H1 (cell line): ENCODE measurements at regions not wholly inside any gene's neighbourhood (a gene's known extent, or its start where the extent isn't known, plus 50 kb on each side); places are given as distances from the start of the nearest gene placed in this dataset.

Source experiments
- CTCF ChIA-PET: fragments of 300-600 bp; sonication (Branson Sonifier 250); formaldehyde crosslinking; loops from one replicate; lab custom pipeline; 2021; ENCODE audit not compliant: partially characterized antibody; lab: Charles Lee
- POLR2A ChIA-PET: fragments of 300-600 bp; sonication (Branson Sonifier 250); formaldehyde crosslinking; loops from one replicate; lab custom pipeline; 2021; ENCODE audit warnings: inconsistent platforms; ENCODE audit not compliant: partially characterized antibody; lab: Charles Lee
- DNase-seq, 2 experiments: peaks; one replicate each; pipeline versions ENCODE4 v3.0.0 to v3.0.0-alpha.2; 2010 to 2022; ENCODE audit warnings: low spot score in 2 of 2, low read depth in 1 of 2, mixed read lengths in 1 of 2
- FAIRE-seq: peaks from 2 replicates; lab custom pipeline; 2011; peaks lifted over from hg19 to GRCh38; lab: Jason Lieb, UNC
- H2AFZ ChIP-seq: 2 replicates; pipeline ENCODE4 v1.8.1; 2012; ENCODE audit warnings: low read length, inconsistent platforms
- H2AK5ac ChIP-seq: 2 replicates; pipeline ENCODE4 v1.6.1; 2013; ENCODE audit warnings: low read depth, low read length
- H2BK120ac ChIP-seq: replicated peaks from 2 replicates; pipeline ENCODE3; 2013; ENCODE audit warnings: low read depth, low read length, inconsistent platforms
- H2BK12ac ChIP-seq: 2 replicates; pipeline ENCODE4 v1.6.1; 2013; ENCODE audit warnings: low read depth, low read length
- H2BK15ac ChIP-seq: 2 replicates; pipeline ENCODE4 v1.6.1; 2013; ENCODE audit warnings: low read length
- H2BK20ac ChIP-seq: 2 replicates; pipeline ENCODE4 v1.6.1; 2013; ENCODE audit warnings: low read length
- H2BK5ac ChIP-seq: 2 replicates; pipeline ENCODE4 v1.6.1; 2013; ENCODE audit warnings: low read depth, low read length
- H3K14ac ChIP-seq: 2 replicates; pipeline ENCODE4 v1.6.1; 2013; ENCODE audit warnings: inconsistent platforms; ENCODE audit not compliant: insufficient read length
- H3K18ac ChIP-seq: 2 replicates; pipeline ENCODE4 v1.6.1; 2013; ENCODE audit warnings: low read length; ENCODE audit errors: extremely low read depth
- H3K23ac ChIP-seq: 2 replicates; pipeline ENCODE4 v1.6.1; 2013; ENCODE audit warnings: inconsistent platforms; ENCODE audit not compliant: insufficient read length
- H3K23me2 ChIP-seq: 2 replicates; pipeline ENCODE4 v1.6.1; 2013; ENCODE audit warnings: low read depth, low read length
- H3K27ac ChIP-seq: 2 replicates; pipeline ENCODE4 v1.6.1; 2011; ENCODE audit warnings: low read depth, low read length, inconsistent platforms
- H3K27me3 ChIP-seq, 4 experiments: replicated peaks in 1 of 4; 1 replicate in 1 of 4; 2 replicates in 3 of 4; pipeline versions ENCODE4 v1.6.1 to v1.8.1; 2011 to 2013; ENCODE audit warnings: low read length in 3 of 4, mild to moderate bottlenecking in 3 of 4, inconsistent platforms in 2 of 4, mixed read lengths in 2 of 4, moderate library complexity in 1 of 4; ENCODE audit not compliant: control insufficient read depth in 3 of 4, insufficient read depth in 3 of 4; ENCODE audit errors: extremely low read depth in 1 of 4
- H3K36me3 ChIP-seq, 4 experiments: 2 replicates each; pipeline versions ENCODE4 v1.6.1 to v1.8.1; 2011 to 2013; ENCODE audit warnings: mild to moderate bottlenecking in 4 of 4, low read length in 3 of 4, moderate library complexity in 2 of 4, control low read depth in 1 of 4, inconsistent platforms in 1 of 4; ENCODE audit not compliant: insufficient read depth in 4 of 4, control insufficient read depth in 2 of 4
- H3K4ac ChIP-seq: replicated peaks from 2 replicates; pipeline ENCODE3; 2013; ENCODE audit warnings: low read length, low read depth, mixed read lengths, inconsistent platforms; ENCODE audit not compliant: insufficient read length
- H3K4me1 ChIP-seq, 4 experiments: replicated peaks in 1 of 4; 1 replicate in 1 of 4; 2 replicates in 3 of 4; pipeline versions ENCODE4 v1.6.1 to v1.8.1; 2011 to 2013; ENCODE audit warnings: low read length in 3 of 4, inconsistent platforms in 2 of 4, mixed read lengths in 1 of 4; ENCODE audit not compliant: insufficient read depth in 4 of 4, control insufficient read depth in 3 of 4
- H3K4me2 ChIP-seq, 2 experiments: 2 replicates each; pipeline versions ENCODE4 v1.6.1 to v1.8.1; 2011 to 2013; ENCODE audit warnings: low read depth in 2 of 2, low read length in 2 of 2, control low read depth in 1 of 2, inconsistent platforms in 1 of 2, mild to moderate bottlenecking in 1 of 2; ENCODE audit not compliant: insufficient read depth in 1 of 2
- H3K4me3 ChIP-seq, 4 experiments: fragments of 200-600, 300-600 bp in 1 of 4; sonication (generic), shearing (Covaris generic), sonication (Bioruptor Twin) in 1 of 4; 2 replicates each; pipeline versions ENCODE4 v1.5.1 to v1.8.1; 2011 to 2016; ENCODE audit warnings: low read length in 4 of 4, low read depth in 3 of 4, control low read depth in 2 of 4, inconsistent platforms in 2 of 4, mild to moderate bottlenecking in 2 of 4, mixed read lengths in 1 of 4, moderate library complexity in 1 of 4; ENCODE audit not compliant: insufficient read depth in 2 of 4; ENCODE audit errors: extremely low read depth in 1 of 4
- H3K56ac ChIP-seq: replicated peaks from 2 replicates; pipeline ENCODE3; 2013; ENCODE audit warnings: low read depth, mild to moderate bottlenecking, mixed read lengths, low read length, inconsistent platforms; ENCODE audit not compliant: insufficient read length
- H3K79me1 ChIP-seq: 2 replicates; pipeline ENCODE4 v1.6.1; 2013; ENCODE audit warnings: low read depth, low read length, control low read depth
- H3K79me2 ChIP-seq, 2 experiments: 2 replicates each; pipeline versions ENCODE4 v1.6.1 to v1.8.1; 2012 to 2013; ENCODE audit warnings: low read length in 2 of 2, mild to moderate bottlenecking in 2 of 2, inconsistent platforms in 1 of 2; ENCODE audit not compliant: insufficient read depth in 2 of 2, control insufficient read depth in 1 of 2
- H3K9ac ChIP-seq, 4 experiments: replicated peaks in 1 of 4; 1 replicate in 1 of 4; 2 replicates in 3 of 4; pipeline versions ENCODE4 v1.6.1 to v1.8.1; 2011 to 2013; ENCODE audit warnings: low read depth in 3 of 4, low read length in 3 of 4, control low read depth in 2 of 4, mild to moderate bottlenecking in 2 of 4, moderate library complexity in 2 of 4, inconsistent platforms in 1 of 4; ENCODE audit errors: extremely low read depth in 1 of 4
- H3K9me3 ChIP-seq, 2 experiments: 2 replicates each; pipeline versions ENCODE4 v1.6.1 to v1.8.1; 2012 to 2013; ENCODE audit warnings: mild to moderate bottlenecking in 2 of 2, moderate library complexity in 2 of 2, control low read depth in 1 of 2, inconsistent platforms in 1 of 2, low read depth in 1 of 2, low read length in 1 of 2, mixed read lengths in 1 of 2; ENCODE audit not compliant: insufficient read depth in 2 of 2
- H4K20me1 ChIP-seq, 2 experiments: replicated peaks in 1 of 2; 2 replicates each; pipeline versions ENCODE3 to v1.8.1; 2011 to 2013; ENCODE audit warnings: inconsistent platforms in 2 of 2, low read length in 2 of 2, mild to moderate bottlenecking in 1 of 2; ENCODE audit not compliant: insufficient read depth in 2 of 2, control insufficient read depth in 1 of 2
- H4K5ac ChIP-seq: 2 replicates; pipeline ENCODE4 v1.6.1; 2013; ENCODE audit warnings: low read length, low read depth, mixed read lengths, inconsistent platforms; ENCODE audit not compliant: insufficient read length
- H4K8ac ChIP-seq: 2 replicates; pipeline ENCODE4 v1.8.0; 2013; ENCODE audit warnings: mild to moderate bottlenecking, moderate library complexity, low read length, inconsistent platforms; ENCODE audit not compliant: insufficient read depth; ENCODE audit errors: extremely low read depth
- H4K91ac ChIP-seq: replicated peaks from 2 replicates; pipeline ENCODE3; 2013; ENCODE audit warnings: low read length, mixed read lengths, inconsistent platforms; ENCODE audit not compliant: insufficient read length
- ASH2L ChIP-seq: fragments of 200-600, 300-600 bp; sonication (generic); IDR thresholded peaks from one replicate; pipeline ENCODE4 v1.7.1; 2017; ENCODE audit warnings: low read length
- CTBP2 ChIP-seq: IDR thresholded peaks from 2 replicates; pipeline ENCODE4 v1.7.0; 2011; ENCODE audit warnings: borderline replicate concordance, mild to moderate bottlenecking, moderate library complexity, mixed read lengths, low read length; ENCODE audit not compliant: insufficient read depth, insufficient read length
- KDM1A ChIP-seq: fragments of 200-600, 300-600 bp; sonication (generic); IDR thresholded peaks from 2 replicates; pipeline ENCODE4 v1.7.1; 2016; ENCODE audit warnings: mild to moderate bottlenecking, low read length, borderline replicate concordance
- KDM4A ChIP-seq: IDR thresholded peaks from one replicate; pipeline ENCODE4 v1.7.1; 2012; ENCODE audit warnings: low read depth, mild to moderate bottlenecking, moderate library complexity, low read length, inconsistent platforms; ENCODE audit not compliant: severe bottlenecking
- POU5F1 ChIP-seq: IDR thresholded peaks from 2 replicates; pipeline ENCODE4 v1.6.1; 2011; ENCODE audit warnings: low read depth, mild to moderate bottlenecking, low read length, moderate library complexity
- RFX5 ChIP-seq: IDR thresholded peaks from 2 replicates; pipeline ENCODE4 v1.6.1; 2011; ENCODE audit warnings: low read depth, low read length, improper control_type of control experiment, borderline replicate concordance
- RNF2 ChIP-seq: fragments of 200-900, 300-1000 bp; sonication (generic); IDR thresholded peaks from 2 replicates; pipeline ENCODE4 v1.7.1; 2016; ENCODE audit warnings: borderline replicate concordance, low read depth, mild to moderate bottlenecking, antibody characterized with exemption, low read length; ENCODE audit not compliant: poor library complexity, severe bottlenecking; ENCODE audit errors: missing control alignments
- SP1 ChIP-seq: IDR thresholded peaks from 2 replicates; pipeline ENCODE4 v1.6.1; 2011; ENCODE audit warnings: low read depth, low read length
- TAF1 ChIP-seq: IDR thresholded peaks from 2 replicates; pipeline ENCODE4 v1.6.1; 2011; ENCODE audit warnings: mild to moderate bottlenecking, low read depth, low read length
- TBP ChIP-seq: IDR thresholded peaks from 2 replicates; pipeline ENCODE4 v1.6.1; 2011; ENCODE audit warnings: low read depth, low read length, improper control_type of control experiment
- TEAD4 ChIP-seq: IDR thresholded peaks from 2 replicates; pipeline ENCODE4 v1.6.1; 2012; ENCODE audit warnings: low read depth, low read length, inconsistent platforms, mixed read lengths
- YY1 ChIP-seq: IDR thresholded peaks from 2 replicates; pipeline ENCODE4 v1.6.1; 2011; ENCODE audit warnings: low read depth, mild to moderate bottlenecking, low read length
- WGBS, 2 experiments: shearing (Covaris generic) in 1 of 2; methylation state at CpG; one replicate each; pipeline versions ENCODE4 v1.1.6 to v1.1.7; 2013 to 2015; ENCODE audit warnings: low lambda C conversion rate in 2 of 2, mixed read lengths in 2 of 2, inconsistent platforms in 1 of 2, low coverage in 1 of 2, missing lambda C conversion rate in 1 of 2; ENCODE audit not compliant: insufficient replicate concordance in 2 of 2, insufficient coverage in 1 of 2, insufficient read length in 1 of 2; ENCODE audit errors: extremely low coverage in 1 of 2, missing lambda C conversion rate in 1 of 2; 5-methylcytosine and 5-hydroxymethylcytosine counted together
- TF ChIP-seq, protein P1 (sequence below): IDR thresholded peaks from 2 replicates; pipeline ENCODE4 v1.6.1; 2012; ENCODE audit warnings: inconsistent platforms

DNA sequence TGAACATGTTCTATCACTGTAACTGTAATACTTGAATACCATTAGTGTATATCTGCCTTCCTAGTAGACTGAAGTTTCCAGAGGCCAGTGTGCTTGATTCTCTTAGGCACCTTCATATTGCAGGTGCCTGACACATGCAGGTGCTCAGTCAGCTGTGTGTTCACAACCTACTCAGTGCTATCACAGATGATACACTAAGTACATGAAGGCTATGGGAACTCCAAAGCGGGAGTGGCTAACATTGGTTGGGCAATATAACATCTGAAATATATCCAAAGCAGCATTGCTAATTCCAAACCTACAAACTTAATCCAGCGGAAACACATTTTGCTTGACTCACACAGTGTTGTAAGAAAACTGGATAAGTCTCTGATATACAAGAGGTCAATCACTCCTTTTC, 539.3 kb upstream of the ISX start:
- Histone ChIP-seq H2BK5ac (no peak overlapping the region), H3K4ac (no peak overlapping the region), H3K23ac (no peak overlapping the region), H2BK20ac (no peak overlapping the region), H3K56ac (no peak overlapping the region), H4K8ac (no peak overlapping the region), H3K4me1 (no peaks in the 10 kb centered on the region), H3K27ac (no peak overlapping the region), H2AFZ (no peak overlapping the region), H4K91ac (no peak overlapping the region), H4K5ac (no peak overlapping the region), H3K79me1 (no peaks in the 10 kb centered on the region), H4K20me1 (no peaks in the 10 kb centered on the region), H2BK120ac (no peak overlapping the region), H2AK5ac (no peak overlapping the region), H2BK12ac (no peak overlapping the region), H3K14ac (no peak overlapping the region), H3K36me3 (no peaks in the 10 kb centered on the region), H3K9ac (no peak overlapping the region), H3K27me3 (no peaks in the 10 kb centered on the region), H3K4me2 (no peak overlapping the region), H3K23me2 (no peaks in the 10 kb centered on the region), H3K18ac (no peak overlapping the region), H2BK15ac (no peak overlapping the region), H3K9me3 (no peaks in the 10 kb centered on the region), H3K79me2 (no peaks in the 10 kb centered on the region), H3K4me3 (no peak overlapping the region)
- POLR2A ChIA-PET, result no interaction called here
- CTCF ChIA-PET, result no interaction called here
- no peak for FAIRE-seq
- DNase-seq, result no peak
- WGBS, 2 experiments, result 78% methylated on average over 2 of the region's 2 CpGs; no CpG with 5 or more reads in 1 of the 2 experiments
- TF ChIP-seq TEAD4 (no peak), SP1 (no peak), ASH2L (no peak), TAF1 (no peak), YY1 (no peak), TBP (no peak), RNF2 (no peak), POU5F1 (no peak), KDM1A (no peak), CTBP2 (no peak), KDM4A (no peak), RFX5 (no peak)
- TF ChIP-seq, protein P1, sequence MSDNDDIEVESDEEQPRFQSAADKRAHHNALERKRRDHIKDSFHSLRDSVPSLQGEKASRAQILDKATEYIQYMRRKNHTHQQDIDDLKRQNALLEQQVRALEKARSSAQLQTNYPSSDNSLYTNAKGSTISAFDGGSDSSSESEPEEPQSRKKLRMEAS, result no peak
